SK-N-MC (cell line): ENCODE measurements at regions not wholly inside any gene's neighbourhood (a gene's known extent, or its start where the extent isn't known, plus 50 kb on each side); places are given as distances from the start of the nearest gene placed in this dataset.

Source experiments
- DNase-seq: peaks from one replicate; pipeline ENCODE4 v3.0.0-alpha.2; 2011; ENCODE audit warnings: low read depth, low spot score
- H3K27ac ChIP-seq: fragments of 200-600 bp; sonication (generic); 2 replicates; pipeline ENCODE4 v1.5.1; 2016; ENCODE audit warnings: mixed run types
- H3K36me3 ChIP-seq: fragments of 200-600 bp; sonication (generic); 2 replicates; pipeline ENCODE4 v1.6.1; 2017; ENCODE audit warnings: antibody characterized with exemption, low read length, mixed read lengths; ENCODE audit not compliant: insufficient read depth
- H3K4me3 ChIP-seq: fragments of 200-600 bp; sonication (generic); 2 replicates; pipeline ENCODE4 v1.5.1; 2016
- H3K9ac ChIP-seq: fragments of 200-600 bp; sonication (generic); 2 replicates; pipeline ENCODE4 v1.8.0; 2017; ENCODE audit warnings: mixed run types, mixed read lengths; ENCODE audit not compliant: insufficient read length
- H3K9me3 ChIP-seq: fragments of 200-600 bp; sonication (generic); 2 replicates; pipeline ENCODE4 v1.6.1; 2017; ENCODE audit warnings: low read depth, mild to moderate bottlenecking, antibody characterized with exemption, low read length, moderate library complexity, mixed read lengths
- EZH2 ChIP-seq: fragments of 200-600 bp; sonication (generic); IDR thresholded peaks from one replicate; pipeline ENCODE4 v1.6.1; 2017; ENCODE audit warnings: antibody characterized with exemption
- FOXP2 ChIP-seq: optimal IDR thresholded peaks from 2 replicates; pipeline ENCODE3; 2011; ENCODE audit warnings: mild to moderate bottlenecking, moderate library complexity; ENCODE audit not compliant: insufficient read depth; ENCODE audit errors: extremely low read length, control extremely low read depth
- POLR2AphosphoS5 ChIP-seq: IDR thresholded peaks from 2 replicates; pipeline ENCODE4 v1.6.1; 2012; ENCODE audit warnings: mild to moderate bottlenecking, low read depth, low read length, borderline replicate concordance

DNA sequence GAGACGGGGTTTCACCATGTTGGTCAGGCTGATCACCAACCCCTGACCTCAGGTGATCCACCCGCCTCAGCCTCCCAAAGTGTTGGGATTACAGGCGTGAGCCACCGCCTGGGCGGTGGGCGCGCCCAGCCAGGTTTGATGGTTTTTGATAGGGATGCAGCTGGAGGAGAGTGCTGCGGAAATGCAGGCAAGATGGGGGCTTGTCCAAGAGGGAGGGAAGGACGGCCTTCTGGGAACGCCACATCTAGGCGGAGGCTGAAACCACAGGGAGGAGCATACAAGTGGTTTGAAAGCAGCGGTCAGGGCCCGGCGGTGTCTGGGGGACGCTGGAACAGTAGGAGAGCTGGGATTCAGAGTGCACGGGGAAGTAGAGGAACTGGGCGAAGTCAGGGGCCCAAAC is 134.6 kb downstream of the VRK1 start:
- Histone ChIP-seq H3K36me3 (no peaks in the 10 kb centered on the region), H3K27ac (no peak overlapping the region), H3K9me3 (no peaks in the 10 kb centered on the region), H3K4me3 (no peak overlapping the region), H3K9ac (no peak overlapping the region)
- TF ChIP-seq EZH2 = no peak
- no peak for TF ChIP-seq POLR2AphosphoS5
- no peak for TF ChIP-seq FOXP2
- DNase-seq = no peak

- Histone ChIP-seq H3K9ac (no peak overlapping the region), H3K4me3 (no peak overlapping the region), H3K9me3 (no peaks in the 10 kb centered on the region), H3K27ac (no peak overlapping the region), H3K36me3 (no peaks in the 10 kb centered on the region)
- DNase-seq = no peak
- no peak for TF ChIP-seq POLR2AphosphoS5
- no peak for TF ChIP-seq FOXP2
- no peak for TF ChIP-seq EZH2
Observed at GRCh38 chr14:96934638-96935330, 137.6 kb downstream of the VRK1 start.

DNA sequence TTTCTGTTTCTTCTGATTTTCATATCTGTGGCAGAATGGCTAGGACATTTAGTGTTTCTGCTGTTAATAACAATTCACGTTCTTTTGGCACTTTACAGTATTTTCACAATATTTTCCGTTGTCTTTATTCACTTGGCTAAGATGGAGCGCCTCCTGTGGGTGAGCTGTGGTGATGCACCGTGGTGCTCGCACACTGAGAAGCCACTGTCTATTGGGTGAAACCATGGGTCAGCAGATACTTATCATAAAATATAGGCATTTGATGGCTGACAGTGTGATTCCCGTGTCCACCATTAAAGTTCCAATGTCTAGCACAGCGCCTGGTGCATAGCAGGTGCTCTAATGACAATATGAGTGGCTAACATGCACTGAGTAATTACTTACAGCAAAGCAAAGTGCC is 141.8 kb downstream of the VRK1 start:
- Histone ChIP-seq H3K9me3 (no peaks in the 10 kb centered on the region), H3K4me3 (no peak overlapping the region), H3K36me3 (no peaks in the 10 kb centered on the region), H3K9ac (no peak overlapping the region), H3K27ac (no peak overlapping the region)
- TF ChIP-seq FOXP2 = no peak
- no peak for TF ChIP-seq EZH2
- no peak for TF ChIP-seq POLR2AphosphoS5
- no peak for DNase-seq

DNA sequence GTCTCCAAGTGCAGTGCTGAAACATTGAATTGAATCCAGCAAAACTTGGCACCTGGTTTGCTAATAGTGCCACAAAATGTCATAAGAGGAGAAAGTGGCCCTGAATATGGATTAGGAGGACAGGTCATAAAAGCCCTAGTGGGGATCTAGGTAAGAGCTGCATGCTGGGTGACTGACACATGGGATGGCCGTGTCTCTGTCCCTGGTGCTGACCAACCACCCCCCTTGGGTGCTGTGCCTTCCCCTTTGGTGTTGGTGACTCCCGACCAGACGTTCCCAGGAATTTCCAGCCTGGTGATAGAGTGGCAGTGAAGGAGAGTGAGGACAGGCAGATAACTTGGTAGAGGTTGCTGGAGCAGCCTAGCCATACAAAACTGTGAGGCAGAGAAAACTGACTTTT is 142.8 kb downstream of the VRK1 start:
- DNase-seq = no peak
- H3K9ac ChIP-seq = no peak overlapping the region

GRCh38 chr14:96944297-96944696 is 147.1 kb downstream of the VRK1 start:
- no peak for DNase-seq
- Histone ChIP-seq H3K9me3 (no peaks in the 10 kb centered on the region), H3K9ac (no peak overlapping the region), H3K4me3 (no peak overlapping the region), H3K36me3 (no peaks in the 10 kb centered on the region), H3K27ac (no peak overlapping the region)
- no peak for TF ChIP-seq POLR2AphosphoS5
- TF ChIP-seq FOXP2 = no peak
- no peak for TF ChIP-seq EZH2

More for the DNA sequence above, 142.8 kb downstream of the VRK1 start:
- Histone ChIP-seq H3K27ac (no peak overlapping the region), H3K4me3 (no peak overlapping the region), H3K9me3 (no peaks in the 10 kb centered on the region), H3K36me3 (no peaks in the 10 kb centered on the region)
- TF ChIP-seq FOXP2 = no peak
- TF ChIP-seq EZH2 = no peak
- TF ChIP-seq POLR2AphosphoS5 = no peak

GRCh38 chr14:96945721-96946120 is 148.5 kb downstream of the VRK1 start:
- no peak for DNase-seq
- no peak overlapping the region for H3K9ac ChIP-seq
- H3K9me3 ChIP-seq = no peaks in the 10 kb centered on the region
- H3K4me3 ChIP-seq = no peak overlapping the region
- no peak overlapping the region for H3K27ac ChIP-seq
- H3K36me3 ChIP-seq = no peaks in the 10 kb centered on the region
- TF ChIP-seq POLR2AphosphoS5 = no peak
- no peak for TF ChIP-seq EZH2
- TF ChIP-seq FOXP2 = no peak

DNA sequence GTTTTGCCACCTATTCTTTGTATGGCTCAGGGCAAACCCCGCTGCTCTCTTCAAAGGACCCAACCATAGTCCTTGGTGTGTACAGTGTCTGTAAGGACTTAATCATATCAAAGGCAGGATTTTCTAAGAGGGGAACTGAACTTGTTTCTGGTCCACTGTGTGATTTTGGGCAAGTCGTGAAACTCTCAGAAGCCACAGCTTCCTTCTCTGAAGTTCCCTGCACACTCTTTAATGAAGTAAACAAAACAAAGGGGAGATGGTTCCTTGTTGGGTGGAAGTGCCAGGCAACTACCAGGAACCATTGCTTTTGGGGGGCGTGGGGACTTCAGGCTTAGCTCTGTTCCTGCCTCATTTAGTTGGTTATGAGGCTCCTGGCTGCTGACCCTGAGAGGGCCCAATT is 152.4 kb downstream of the VRK1 start:
- no peak overlapping the region for H3K4me3 ChIP-seq
- no peak for DNase-seq
- H3K9me3 ChIP-seq = no peaks in the 10 kb centered on the region
- TF ChIP-seq EZH2 (no peak), FOXP2 (no peak), POLR2AphosphoS5 (no peak)
- H3K9ac ChIP-seq = no peak overlapping the region
- H3K36me3 ChIP-seq = no peaks in the 10 kb centered on the region
- no peak overlapping the region for H3K27ac ChIP-seq

DNA sequence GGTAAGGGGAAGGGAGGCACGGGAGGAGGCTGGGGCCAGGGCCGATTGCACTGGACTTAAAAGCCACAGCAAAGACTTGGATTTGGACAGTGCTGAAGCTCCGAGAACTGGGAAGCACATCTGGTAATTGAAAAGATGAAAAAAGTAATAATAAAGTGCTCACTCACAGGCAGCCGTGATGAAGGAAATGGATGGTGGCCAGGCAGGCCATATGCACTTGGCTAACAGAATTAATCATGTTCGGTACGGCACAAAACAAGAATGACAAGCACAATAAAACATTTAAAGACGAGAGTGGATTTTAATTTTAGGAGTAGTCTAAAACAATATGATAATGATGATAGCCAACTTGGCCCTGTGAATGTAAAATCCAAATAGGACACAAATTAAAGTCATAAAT is 154.3 kb downstream of the VRK1 start:
- H3K36me3 ChIP-seq = no peaks in the 10 kb centered on the region
- no peaks in the 10 kb centered on the region for H3K9me3 ChIP-seq
- no peak overlapping the region for H3K9ac ChIP-seq
- no peak overlapping the region for H3K4me3 ChIP-seq
- no peak overlapping the region for H3K27ac ChIP-seq
- DNase-seq = no peak
- TF ChIP-seq EZH2 (no peak), POLR2AphosphoS5 (no peak), FOXP2 (no peak)

DNA sequence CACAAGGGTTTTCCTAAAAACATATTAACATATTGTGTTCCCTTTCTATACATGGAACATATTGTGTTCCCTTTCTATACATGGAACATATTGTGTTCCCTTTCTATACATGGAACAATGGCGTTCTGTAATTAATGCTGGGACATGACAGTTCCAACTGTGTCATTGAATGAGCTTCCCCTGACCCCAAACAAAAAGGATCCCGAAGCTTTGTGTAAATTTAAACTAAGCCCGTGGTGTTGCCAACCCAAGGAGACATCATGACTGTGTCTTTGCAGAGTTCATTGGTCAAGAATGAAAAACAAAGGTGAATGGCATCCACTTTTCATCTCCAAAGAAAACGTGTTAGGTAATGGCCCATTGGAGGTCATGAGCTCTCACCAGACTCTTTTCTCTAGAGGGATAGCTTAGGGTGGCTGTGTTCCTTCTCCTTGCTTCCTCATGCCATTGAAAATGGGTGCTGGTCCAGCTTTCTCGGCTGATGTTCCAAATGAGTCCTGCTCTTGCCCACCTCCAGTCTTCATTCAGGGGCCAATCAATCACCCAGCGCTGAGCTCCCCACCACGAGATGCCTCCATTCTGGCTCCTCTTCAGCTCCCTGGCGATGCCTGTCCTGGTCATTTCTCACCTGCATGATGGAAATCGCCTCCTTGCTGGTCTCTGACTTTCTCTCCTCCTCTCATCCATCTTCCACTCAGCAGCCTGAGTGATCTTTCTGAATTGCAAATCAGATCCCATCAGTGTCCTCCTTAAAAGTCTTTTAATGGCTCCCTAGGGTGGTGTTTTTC is 156.1 kb downstream of the VRK1 start:
- H3K27ac ChIP-seq = no peak overlapping the region
- TF ChIP-seq POLR2AphosphoS5 (no peak), FOXP2 (no peak), EZH2 (no peak)
- no peak overlapping the region for H3K4me3 ChIP-seq
- H3K9ac ChIP-seq = no peak overlapping the region
- DNase-seq = no peak
- H3K9me3 ChIP-seq = no peaks in the 10 kb centered on the region
- H3K36me3 ChIP-seq = no peaks in the 10 kb centered on the region
